GM23338 (cell line): ENCODE measurements at regions not wholly inside any gene's neighbourhood (a gene's known extent, or its start where the extent isn't known, plus 50 kb on each side); places are given as distances from the start of the nearest gene placed in this dataset.

Experiments
- ATAC-seq: fragments of 200-7000 bp; cut with Tn5 transposase; 3 replicates; pipeline ENCODE4 v1.9.1; 2020
- DNase-seq: peaks from one replicate; pipeline ENCODE4 v3.0.0-alpha.2; 2015; ENCODE audit warnings: low spot score
- H2AFZ ChIP-seq: fragments of 200-600 bp; sonication (generic); 2 replicates; pipeline ENCODE4 v1.8.0; 2016; ENCODE audit warnings: antibody characterized with exemption, mild to moderate bottlenecking, moderate library complexity
- H3F3A ChIP-seq: fragments of 200-600 bp; sonication (generic); replicated peaks from 2 replicates; pipeline ENCODE4 v1.8.0; 2017; ENCODE audit warnings: antibody characterized with exemption, mixed run types, low read depth
- H3K27ac ChIP-seq: fragments of 200-600 bp; sonication (generic); 2 replicates; pipeline ENCODE4 v1.6.1; 2016; ENCODE audit warnings: low read depth
- H3K27me3 ChIP-seq: fragments of 200-600 bp; sonication (generic); 2 replicates; pipeline ENCODE4 v1.8.0; 2016; ENCODE audit warnings: mild to moderate bottlenecking, mixed run types, moderate library complexity; ENCODE audit not compliant: insufficient read depth
- H3K36me3 ChIP-seq: fragments of 200-600 bp; sonication (generic); 2 replicates; pipeline ENCODE4 v1.8.0; 2016; ENCODE audit warnings: mild to moderate bottlenecking; ENCODE audit not compliant: insufficient read depth
- H3K4me1 ChIP-seq: fragments of 200-600 bp; sonication (generic); 2 replicates; pipeline ENCODE4 v1.8.0; 2016; ENCODE audit warnings: mild to moderate bottlenecking, moderate library complexity; ENCODE audit not compliant: insufficient read depth
- H3K4me2 ChIP-seq: fragments of 200-600 bp; sonication (generic); 2 replicates; pipeline ENCODE4 v1.7.1; 2017; ENCODE audit warnings: mixed run types
- H3K4me3 ChIP-seq: fragments of 200-600 bp; sonication (generic); 2 replicates; pipeline ENCODE4 v1.6.1; 2016; ENCODE audit warnings: mixed run types
- H3K79me2 ChIP-seq: fragments of 200-600 bp; sonication (generic); replicated peaks from 2 replicates; pipeline ENCODE4 v1.8.0; 2017; ENCODE audit warnings: mild to moderate bottlenecking; ENCODE audit not compliant: insufficient read depth
- H3K9me2 ChIP-seq: fragments of 200-600 bp; sonication (generic); 2 replicates; pipeline ENCODE4 v1.8.0; 2017; ENCODE audit not compliant: insufficient read depth
- H4K20me1 ChIP-seq: fragments of 200-600 bp; sonication (generic); replicated peaks from 2 replicates; pipeline ENCODE4 v1.8.0; 2017; ENCODE audit warnings: mild to moderate bottlenecking; ENCODE audit not compliant: insufficient read depth
- H3K27ac Mint-ChIP-seq: 2 replicates; pipeline ENCODE4 v1.8.0; 2020; ENCODE audit warnings: inconsistent platforms, mild to moderate bottlenecking, moderate library complexity, mixed read lengths
- H3K27me3 Mint-ChIP-seq: 3 replicates; pipeline ENCODE4 v1.8.0; 2022; ENCODE audit warnings: low read depth, mild to moderate bottlenecking, moderate library complexity, mixed read lengths, inconsistent platforms; ENCODE audit not compliant: insufficient read depth, poor library complexity
- H3K36me3 Mint-ChIP-seq: 3 replicates; pipeline ENCODE4 v1.8.0; 2021; ENCODE audit warnings: low read depth, mild to moderate bottlenecking, inconsistent platforms, moderate library complexity, mixed read lengths
- H3K4me1 Mint-ChIP-seq: 3 replicates; pipeline ENCODE4 v1.8.0; 2020; ENCODE audit warnings: mild to moderate bottlenecking, inconsistent platforms, mixed read lengths
- H3K4me3 Mint-ChIP-seq: 3 replicates; pipeline ENCODE4 v1.8.0; 2021; ENCODE audit warnings: moderate library complexity, mild to moderate bottlenecking, inconsistent platforms, mixed read lengths
- H3K9me3 Mint-ChIP-seq: 3 replicates; pipeline ENCODE4 v1.8.0; 2020; ENCODE audit warnings: moderate library complexity, mild to moderate bottlenecking, inconsistent platforms, mixed read lengths
- CREB1 ChIP-seq: fragments of 250-450 bp; sonication (Bioruptor Pico); IDR thresholded peaks from 2 replicates; pipeline ENCODE4 v1.5.0; 2020; ENCODE audit warnings: low read depth, mild to moderate bottlenecking, moderate library complexity
- CTCF ChIP-seq, 2 experiments: fragments of 200-600 bp in 1 of 2; sonication (generic) in 1 of 2; conservative IDR thresholded peaks; 2 replicates each; pipeline versions ENCODE4 v1.5.1 to v1.6.1; 2016 to 2017; ENCODE audit warnings: antibody characterized with exemption in 2 of 2, low read depth in 2 of 2, mild to moderate bottlenecking in 2 of 2, moderate library complexity in 1 of 2
- EZH2 ChIP-seq: fragments of 200-600 bp; sonication (generic); IDR thresholded peaks from one replicate; pipeline ENCODE4 v1.8.0; 2017; ENCODE audit warnings: antibody characterized with exemption, mild to moderate bottlenecking, low read depth; ENCODE audit not compliant: unreplicated experiment
- EZH2phosphoT487 ChIP-seq: fragments of 200-600 bp; sonication (generic); IDR thresholded peaks from one replicate; pipeline ENCODE4 v1.8.1; 2018; ENCODE audit warnings: antibody characterized with exemption; ENCODE audit not compliant: unreplicated experiment
- JUNB ChIP-seq: IDR thresholded peaks from one replicate; pipeline ENCODE4 v1.6.1; 2016; ENCODE audit warnings: antibody characterized with exemption; ENCODE audit not compliant: unreplicated experiment
- POLR2AphosphoS5 ChIP-seq: IDR thresholded peaks from 2 replicates; pipeline ENCODE4 v1.6.1; 2016; ENCODE audit warnings: antibody characterized with exemption, low read depth
- REST ChIP-seq: IDR thresholded peaks from one replicate; pipeline ENCODE4 v1.6.1; 2018; ENCODE audit warnings: antibody characterized with exemption; ENCODE audit not compliant: unreplicated experiment
- ZNF114 ChIP-seq: fragments of 250-450 bp; sonication (Bioruptor Pico); IDR thresholded peaks from 2 replicates; pipeline ENCODE4 v1.5.0; 2020; ENCODE audit warnings: mild to moderate bottlenecking, moderate library complexity
- ZNF331 ChIP-seq: fragments of 250-450 bp; sonication (Bioruptor Pico); IDR thresholded peaks from 2 replicates; pipeline ENCODE4 v1.5.0; 2020; ENCODE audit warnings: low read depth, mild to moderate bottlenecking, moderate library complexity

GRCh38 chr13:55402870-55403269 lies 1737.8 kb upstream of the PRR20A start:
- Mint-ChIP-seq H3K27ac (no peak overlapping the region), H3K36me3 (no peaks in the 10 kb centered on the region), H3K9me3 (no peaks in the 10 kb centered on the region), H3K27me3 (peaks cover 4% of the 10 kb centered on the region), H3K4me3 (no peak overlapping the region), H3K4me1 (peaks cover 8% of the 10 kb centered on the region; the same call in 2 of the 3 replicates)
- H2AFZ ChIP-seq, result no peak overlapping the region
- H3K36me3 ChIP-seq, result no peaks in the 10 kb centered on the region
- no peaks in the 10 kb centered on the region for H3K27me3 ChIP-seq
- no peaks in the 10 kb centered on the region for H3K79me2 ChIP-seq
- H4K20me1 ChIP-seq, result no peaks in the 10 kb centered on the region
- no peaks in the 10 kb centered on the region for H3F3A ChIP-seq
- peaks cover 11% of the 10 kb centered on the region for H3K4me1 ChIP-seq
- H3K27ac ChIP-seq, result no peak overlapping the region
- H3K4me3 ChIP-seq, result no peak overlapping the region
- TF ChIP-seq REST (no peak), ZNF331 (CRISPR knock-in tag) (no peak), ZNF114 (CRISPR knock-in tag) (no peak), POLR2AphosphoS5 (no peak), CREB1 (CRISPR knock-in tag) (no peak), EZH2phosphoT487 (no peak), CTCF (conservative IDR thresholded peaks at IDR 0.05; ENCODE audit: low read depth in 2 of 2) (no peak), JUNB (no peak), EZH2 (no peak)
- no peaks in the 10 kb centered on the region for H3K9me2 ChIP-seq
- no peak for DNase-seq
- ATAC-seq, result no peak
- no peak overlapping the region for H3K4me2 ChIP-seq

GRCh38 chr13:55403887-55404487 lies 1736.7 kb upstream of the PRR20A start:
- H3K27me3 Mint-ChIP-seq, result peaks cover 4% of the 10 kb centered on the region
- Histone ChIP-seq H3K4me1 (peaks cover 11% of the 10 kb centered on the region), H3F3A (no peaks in the 10 kb centered on the region), H3K27ac (no peak overlapping the region), H4K20me1 (no peaks in the 10 kb centered on the region), H3K4me3 (no peak overlapping the region), H3K4me2 (no peak overlapping the region), H3K79me2 (no peaks in the 10 kb centered on the region), H3K9me2 (no peaks in the 10 kb centered on the region), H3K27me3 (no peaks in the 10 kb centered on the region), H2AFZ (no peak overlapping the region), H3K36me3 (no peaks in the 10 kb centered on the region)
- H3K27ac Mint-ChIP-seq, result peak overlapping the region; percentile 49; the same call in 1 of the 2 replicates
- no peaks in the 10 kb centered on the region for H3K36me3 Mint-ChIP-seq
- H3K4me3 Mint-ChIP-seq, result no peak overlapping the region
- H3K4me1 Mint-ChIP-seq, result peaks cover 8% of the 10 kb centered on the region; the same call in 2 of the 3 replicates
- H3K9me3 Mint-ChIP-seq, result no peaks in the 10 kb centered on the region
- DNase-seq (no peak), ATAC-seq (peak; percentile 65)
- no peak for TF ChIP-seq REST
- TF ChIP-seq JUNB, result no peak
- TF ChIP-seq CTCF (conservative IDR thresholded peaks at IDR 0.05; ENCODE audit: low read depth in 2 of 2), result no peak
